HG03097 (cell line): ENCODE measurements at regions not wholly inside any gene's neighbourhood (a gene's known extent, or its start where the extent isn't known, plus 50 kb on each side); places are given as distances from the start of the nearest gene placed in this dataset.

ENCODE experiments used
- ATAC-seq: cut with Tn5 transposase; IDR thresholded peaks from one replicate; pipeline ENCODE4 v1.9.1; 2021; ENCODE audit not compliant: unreplicated experiment, low FRiP score

DNA sequence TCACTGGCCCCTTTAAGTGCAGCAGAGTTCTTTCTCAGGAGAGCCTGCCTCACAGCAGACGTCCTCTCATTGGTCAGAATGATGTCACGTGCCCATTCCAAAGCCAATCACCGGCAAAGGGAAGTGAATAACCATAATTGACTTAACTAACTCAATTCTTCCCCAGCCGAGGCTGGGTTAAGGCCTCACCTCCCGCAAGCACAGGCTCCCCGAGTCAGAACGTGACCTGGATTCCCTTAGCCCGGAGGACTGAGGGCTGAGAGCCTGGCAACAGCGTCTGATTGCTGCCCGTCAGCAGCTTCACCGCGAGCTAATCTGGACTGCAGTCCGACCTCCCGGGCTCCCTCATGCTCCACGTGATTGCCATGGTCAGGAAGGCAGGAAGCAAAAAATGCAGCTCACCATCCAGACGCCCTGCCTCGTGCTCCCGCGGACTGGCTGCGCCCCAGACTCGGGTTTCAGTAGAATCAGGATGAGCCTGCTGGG, 92.1 kb upstream of the FZD10 start:
- ATAC-seq, result no peak

GRCh38 chr12:130073721-130074120, 88.5 kb upstream of the FZD10 start:
- no peak for ATAC-seq

- no peak for ATAC-seq
Measured at GRCh38 chr12:130074661-130075406, 87.4 kb upstream of the FZD10 start.

DNA sequence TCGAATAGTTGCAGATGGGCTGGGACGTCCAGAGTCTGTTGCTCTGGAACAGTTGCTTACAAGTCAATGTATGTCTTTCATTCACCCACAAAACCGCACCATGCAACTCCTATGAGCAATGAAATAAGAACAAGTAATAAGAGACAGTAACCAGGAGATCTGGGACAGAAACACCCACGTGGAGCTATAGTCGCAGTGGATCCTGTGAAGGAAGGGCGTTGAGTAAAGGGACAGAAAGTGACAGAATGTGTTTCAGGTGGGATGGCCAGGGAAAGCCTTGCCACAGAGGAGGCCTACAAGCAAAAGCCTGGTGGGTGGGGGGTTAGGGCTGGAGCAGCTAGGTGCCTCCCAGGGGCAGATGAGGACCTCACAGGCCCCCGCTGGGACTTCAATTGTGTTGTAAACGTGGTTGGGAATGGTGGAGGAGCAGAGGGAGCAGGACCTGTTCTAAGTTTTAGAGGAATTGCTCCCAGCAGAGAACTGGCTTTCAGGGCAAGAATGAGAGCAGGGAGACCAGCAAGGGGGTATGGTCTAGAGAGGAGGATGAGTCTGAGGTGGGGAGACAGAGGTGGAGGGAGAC, 86.7 kb upstream of the FZD10 start:
- no peak for ATAC-seq

DNA sequence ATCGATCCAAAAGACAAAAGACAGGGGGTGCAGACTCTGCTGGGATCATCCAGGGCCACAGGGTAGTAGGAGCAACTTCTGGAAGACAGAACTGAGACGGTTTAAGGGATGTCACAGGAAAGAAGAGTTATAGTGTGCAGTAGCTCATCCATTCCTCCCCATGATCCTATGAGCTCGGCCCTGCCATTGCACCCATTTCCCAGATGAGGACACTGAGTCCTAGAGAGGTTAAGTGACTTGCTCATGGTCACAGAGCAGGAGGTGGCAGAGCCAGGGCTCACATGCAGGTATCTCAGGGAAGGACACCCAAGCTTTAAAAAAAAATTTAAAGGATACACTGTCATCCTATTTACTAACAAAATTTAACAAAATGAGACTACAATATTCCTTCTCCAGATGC, 86.1 kb upstream of the FZD10 start:
- no peak for ATAC-seq

DNA sequence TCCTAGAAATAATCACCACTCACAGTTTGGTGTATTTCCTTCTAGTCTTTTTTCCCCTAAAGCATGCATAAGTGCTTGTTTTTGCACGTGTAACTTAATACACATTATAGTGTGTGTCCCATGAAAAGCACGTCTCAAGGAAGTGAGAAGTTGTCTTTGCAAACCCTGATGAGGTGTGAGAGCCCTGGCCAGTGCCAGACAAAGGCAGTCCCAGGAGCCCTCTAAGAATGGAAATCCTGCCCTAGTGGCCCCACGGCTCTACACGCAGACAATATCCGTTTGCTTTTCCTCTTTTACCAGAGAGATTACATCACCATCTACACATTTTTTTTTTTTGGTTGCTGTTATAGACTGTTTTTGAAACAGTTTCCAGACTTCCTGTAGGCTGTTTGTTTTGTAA, 85.5 kb upstream of the FZD10 start:
- ATAC-seq, result no peak

DNA sequence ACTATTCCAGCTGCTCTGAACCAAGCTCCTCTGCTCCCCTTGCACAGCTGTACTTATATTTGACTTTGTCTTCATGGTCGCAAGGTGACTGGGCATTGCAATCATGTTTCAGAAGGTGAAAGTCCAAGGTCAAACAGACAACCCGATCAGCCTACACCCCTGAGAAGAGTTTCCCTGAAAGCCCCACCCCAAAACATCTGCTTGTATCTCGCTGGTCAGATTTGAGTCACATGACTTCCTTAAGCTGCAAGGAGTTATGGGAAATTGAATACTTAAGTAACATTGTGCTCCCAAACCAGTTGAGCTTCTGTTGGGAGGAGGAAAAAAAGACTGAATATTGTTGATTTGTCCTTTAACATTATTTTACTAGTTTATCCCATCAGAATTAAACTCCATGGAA, 83.4 kb upstream of the FZD10 start:
- no peak for ATAC-seq

GRCh38 chr12:130079279-130079678, 83.0 kb upstream of the FZD10 start:
- ATAC-seq, result no peak

DNA sequence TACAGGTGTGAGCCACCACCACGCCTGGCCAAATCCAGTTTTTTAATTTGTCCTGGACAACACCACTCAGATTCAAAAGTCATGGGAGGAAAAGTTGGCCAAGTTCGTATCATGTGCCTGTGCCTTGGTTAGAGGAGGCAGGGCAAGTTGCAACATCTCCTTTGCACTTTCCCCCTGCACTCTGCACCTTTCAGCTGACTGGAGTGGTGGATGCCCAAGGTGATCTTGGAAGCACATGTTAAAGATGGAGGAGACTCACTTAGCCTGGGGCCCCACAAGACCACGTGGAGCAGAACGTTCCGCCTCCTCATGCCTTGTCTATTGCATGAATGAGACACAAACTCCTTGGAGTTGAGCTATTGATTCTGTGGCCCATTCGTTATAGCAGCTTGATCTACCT, 82.1 kb upstream of the FZD10 start:
- ATAC-seq, result no peak

- no peak for ATAC-seq
Measured at GRCh38 chr12:130081117-130081805, 81.0 kb upstream of the FZD10 start.

GRCh38 chr12:130083002-130083401, 79.3 kb upstream of the FZD10 start:
- no peak for ATAC-seq

DNA sequence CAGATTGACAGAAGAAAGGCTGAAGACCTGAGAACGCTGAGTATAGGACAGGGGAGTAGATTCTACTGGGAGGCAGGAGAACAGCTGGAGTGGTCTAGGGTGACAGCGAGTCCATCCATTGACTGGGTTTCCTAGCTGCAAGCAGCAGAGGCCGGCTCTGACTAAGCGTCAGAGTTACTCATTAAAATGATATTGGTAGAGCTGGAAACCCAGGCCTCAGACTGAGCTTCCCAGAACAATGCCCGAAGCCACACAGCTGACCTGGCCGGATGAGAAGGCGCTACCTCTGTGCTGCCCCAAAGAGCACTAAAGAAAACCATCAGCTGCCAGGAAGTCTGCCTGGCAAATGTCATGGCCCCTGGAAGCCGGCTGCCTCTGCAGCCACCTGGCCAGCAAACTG, 78.5 kb upstream of the FZD10 start:
- ATAC-seq, result no peak

DNA sequence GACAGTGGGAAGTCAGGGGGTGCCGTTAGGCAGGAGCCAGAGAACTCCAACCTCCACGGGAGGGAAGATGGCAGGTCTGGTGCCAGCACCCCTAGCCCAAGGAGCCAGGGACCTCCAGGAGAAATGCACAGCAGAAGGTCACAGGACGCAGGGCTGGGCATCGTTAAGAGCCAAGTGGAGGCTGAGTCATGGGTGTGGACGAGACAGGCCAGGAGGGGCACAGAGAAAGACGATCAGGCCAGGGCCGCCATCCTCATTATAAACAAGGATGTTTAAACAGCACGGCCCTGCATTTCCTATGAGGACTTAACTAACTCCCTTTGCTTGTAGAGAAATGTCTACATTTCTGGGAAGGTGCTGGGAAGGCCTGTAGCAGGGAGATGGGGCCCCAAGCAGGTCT, 77.9 kb upstream of the FZD10 start:
- ATAC-seq, result no peak

- ATAC-seq, result no peak
Measured at GRCh38 chr12:130086248-130086647, 76.0 kb upstream of the FZD10 start.

- ATAC-seq, result no peak
Measured at GRCh38 chr12:130086797-130087196, 75.5 kb upstream of the FZD10 start.

DNA sequence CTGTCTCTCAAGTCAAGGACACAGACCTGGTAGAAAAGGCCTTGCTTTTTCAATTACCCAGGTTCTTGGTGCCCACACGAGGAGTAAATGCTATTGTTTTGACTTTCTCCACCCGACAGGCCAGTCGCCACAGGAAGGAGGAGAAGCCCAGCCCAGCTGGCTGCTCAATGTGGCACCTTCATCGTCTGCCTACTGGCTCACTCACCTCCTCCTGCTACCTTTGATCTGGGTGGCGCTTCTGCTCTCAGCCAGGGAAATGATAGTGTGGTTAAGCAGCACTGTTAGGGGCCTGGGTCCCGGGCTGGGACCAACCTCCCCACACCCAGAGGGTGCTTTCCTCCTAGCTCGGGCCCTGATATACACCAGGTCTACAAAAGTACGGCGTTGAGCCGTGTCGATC, 75.0 kb upstream of the FZD10 start:
- no peak for ATAC-seq

DNA sequence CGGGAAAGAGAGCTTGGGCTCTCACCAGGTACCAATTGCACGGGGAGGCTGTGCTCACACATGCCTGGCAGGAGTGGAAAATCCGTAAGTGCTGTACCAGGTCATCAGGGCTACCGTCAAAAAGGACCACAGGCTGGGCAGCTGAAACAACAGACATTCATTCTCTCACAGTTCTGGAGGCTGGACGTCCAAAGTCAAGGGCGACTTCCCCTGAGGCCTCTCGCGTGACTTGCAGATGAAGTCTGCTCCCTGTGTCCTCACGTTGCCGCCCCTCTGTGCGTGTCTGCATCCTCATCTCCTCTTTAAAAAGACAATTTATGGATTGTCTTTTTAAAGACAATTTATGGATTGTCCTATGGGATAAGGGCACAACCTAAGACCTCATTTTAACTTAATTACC, 73.8 kb upstream of the FZD10 start:
- ATAC-seq, result no peak

GRCh38 chr12:130090542-130090941, 71.7 kb upstream of the FZD10 start:
- no peak for ATAC-seq

GRCh38 chr12:130093380-130093779, 68.9 kb upstream of the FZD10 start:
- ATAC-seq, result no peak

DNA sequence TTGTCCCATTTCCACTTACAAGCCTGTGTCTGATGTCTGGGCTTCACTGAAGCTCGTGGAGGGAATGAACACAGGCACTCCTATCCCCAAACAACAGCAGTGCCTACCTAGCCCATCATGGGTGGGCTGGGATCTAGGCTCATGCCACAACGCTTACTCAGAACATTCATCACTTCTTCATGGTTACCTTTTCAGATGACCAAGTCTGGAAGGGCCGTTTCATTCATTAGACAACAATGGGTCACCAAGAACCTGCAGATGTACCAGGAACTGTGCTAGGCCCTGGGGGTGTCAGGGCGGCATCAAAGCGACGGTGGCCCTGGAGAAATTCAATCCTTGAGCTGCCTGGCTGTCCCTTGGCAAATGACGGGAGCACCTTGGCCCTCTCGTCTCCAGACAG, 64.9 kb upstream of the FZD10 start:
- ATAC-seq, result no peak

GRCh38 chr12:130097798-130098255, 64.4 kb upstream of the FZD10 start:
- no peak for ATAC-seq
